ENCODE measurements at regions not wholly inside any gene's neighbourhood (a gene's known extent, or its start where the extent isn't known, plus 50 kb on each side); places are given as distances from the start of the nearest gene placed in this dataset.

DNA sequence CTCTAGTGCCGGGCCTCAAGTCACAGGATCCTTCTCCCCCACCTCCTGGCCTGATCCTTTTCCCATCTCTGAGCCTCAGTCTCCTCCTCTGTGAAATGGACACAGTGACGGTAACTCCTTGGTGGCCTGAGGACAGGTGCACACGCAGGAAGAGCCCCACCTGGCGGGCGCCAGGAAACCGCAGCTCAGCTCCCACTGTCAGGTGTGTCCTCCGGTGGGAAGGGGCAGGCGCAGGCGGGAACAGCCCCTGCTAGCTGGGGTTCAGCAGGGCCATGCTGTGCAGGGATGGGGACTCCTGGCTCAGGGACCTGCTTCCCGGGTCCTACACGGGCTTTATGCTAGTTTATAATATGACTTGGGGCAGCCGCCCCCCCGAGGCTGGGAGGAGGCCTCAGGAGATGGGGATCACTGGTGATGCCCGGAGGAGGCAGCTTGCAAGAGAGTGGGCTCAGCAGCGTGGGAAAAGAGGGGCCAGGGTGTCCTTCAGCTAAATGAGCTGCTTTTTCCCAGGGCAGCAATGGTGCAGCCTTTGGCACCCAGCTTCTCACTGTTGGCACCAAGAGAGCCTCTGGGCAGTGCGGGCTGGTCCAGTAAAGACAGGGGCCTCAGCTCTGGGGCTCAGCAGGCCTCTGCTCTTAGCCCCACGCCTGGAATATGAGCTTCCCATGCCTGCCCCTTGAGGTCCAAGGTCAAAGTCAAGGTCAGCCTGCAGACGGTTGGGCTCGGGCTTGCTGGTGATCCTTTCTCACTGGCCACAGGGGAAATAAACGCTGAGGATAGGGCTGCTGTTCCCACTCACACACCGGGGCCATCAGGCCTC lies 68.0 kb upstream of the FAM20C start:
- no peak for TF ChIP-seq ZNF8 (CRISPR knock-in tag; IDR thresholded peaks at IDR 0.05)
- TF ChIP-seq, protein P1, sequence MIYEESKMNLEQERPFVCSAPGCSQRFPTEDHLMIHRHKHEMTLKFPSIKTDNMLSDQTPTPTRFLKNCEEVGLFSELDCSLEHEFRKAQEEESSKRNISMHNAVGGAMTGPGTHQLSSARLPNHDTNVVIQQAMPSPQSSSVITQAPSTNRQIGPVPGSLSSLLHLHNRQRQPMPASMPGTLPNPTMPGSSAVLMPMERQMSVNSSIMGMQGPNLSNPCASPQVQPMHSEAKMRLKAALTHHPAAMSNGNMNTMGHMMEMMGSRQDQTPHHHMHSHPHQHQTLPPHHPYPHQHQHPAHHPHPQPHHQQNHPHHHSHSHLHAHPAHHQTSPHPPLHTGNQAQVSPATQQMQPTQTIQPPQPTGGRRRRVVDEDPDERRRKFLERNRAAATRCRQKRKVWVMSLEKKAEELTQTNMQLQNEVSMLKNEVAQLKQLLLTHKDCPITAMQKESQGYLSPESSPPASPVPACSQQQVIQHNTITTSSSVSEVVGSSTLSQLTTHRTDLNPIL (CRISPR knock-in tag; IDR thresholded peaks at IDR 0.05; ENCODE audit: low read depth), result no peak
